NCI-H2107 (cell line): ENCODE measurements at regions not wholly inside any gene's neighbourhood (a gene's known extent, or its start where the extent isn't known, plus 50 kb on each side); places are given as distances from the start of the nearest gene placed in this dataset.
"Not testable (repeated sequence)": the region's sequence is repeated elsewhere in the genome, so short reads cannot be mapped to it uniquely, and the experiment has no call there.

Experiments used
- DNase-seq: peaks from one replicate; lab custom pipeline; 2025; lab: John Stamatoyannopoulos, UW

DNA sequence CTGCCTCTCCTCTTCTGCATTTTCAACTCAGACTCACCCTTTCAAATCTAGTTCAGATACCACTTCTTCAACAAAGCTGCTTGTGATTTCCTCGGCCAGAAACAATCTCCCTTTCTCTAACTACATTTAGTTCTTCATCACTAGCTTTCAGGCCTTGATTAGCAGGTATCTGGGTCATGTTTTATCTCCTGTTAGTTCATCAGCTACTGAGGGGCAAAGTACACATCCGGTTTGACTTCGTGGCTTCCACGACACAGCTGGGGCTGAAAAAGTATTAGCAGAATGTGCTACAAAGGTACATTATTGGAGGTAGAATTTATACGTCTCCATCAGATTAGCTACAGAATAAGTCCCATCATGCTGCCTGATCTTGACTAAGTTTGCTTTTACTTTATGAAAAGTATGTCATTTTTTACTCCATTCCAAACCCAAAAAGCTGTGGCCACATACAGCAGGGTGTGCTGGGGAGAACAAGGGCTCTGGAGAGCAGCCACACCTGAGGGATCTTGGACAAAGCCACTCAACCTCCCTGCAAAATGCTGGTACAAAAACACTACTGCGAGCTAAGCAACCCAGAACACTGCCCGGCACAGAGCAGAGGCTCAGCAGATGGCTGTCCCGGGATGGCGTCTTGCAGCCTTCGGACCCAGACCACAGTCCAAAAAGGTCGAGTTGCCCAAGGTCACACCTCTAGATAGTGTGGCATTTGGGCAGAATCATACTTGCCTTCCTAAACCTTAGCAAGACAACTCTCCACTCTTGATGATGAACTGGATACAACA, 120.5 kb upstream of the PRKX start:
- DNase-seq = not testable (repeated sequence)

- not testable (repeated sequence) for DNase-seq
Measured at GRCh38 chrX:3830020-3830419, 116.6 kb upstream of the PRKX start.

- not testable (repeated sequence) for DNase-seq
Measured at GRCh38 chrX:3829041-3829531, 115.6 kb upstream of the PRKX start.

- DNase-seq = not testable (repeated sequence)
Measured at GRCh38 chrX:3828378-3829040, 115.1 kb upstream of the PRKX start.

- DNase-seq = not testable (repeated sequence)
Measured at GRCh38 chrX:3824008-3824407, 110.6 kb upstream of the PRKX start.

DNA sequence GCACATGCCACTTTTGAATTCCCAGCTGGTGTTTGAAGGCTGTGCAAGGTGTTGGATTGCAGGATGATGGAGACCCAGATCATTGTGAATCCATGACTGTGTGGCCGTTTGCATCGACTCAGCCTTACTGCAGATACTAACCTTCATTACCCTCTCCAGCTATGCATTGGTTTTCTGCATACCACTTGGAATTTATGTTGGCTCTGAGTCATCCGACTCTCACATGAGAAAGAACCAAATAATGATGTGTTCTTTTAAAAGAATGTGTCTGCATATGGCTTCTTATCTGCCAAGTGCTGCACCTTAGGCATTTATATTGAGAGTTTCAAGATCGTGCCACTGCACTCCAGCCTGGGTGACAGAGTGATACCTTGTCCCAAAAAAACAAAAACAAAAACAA, 106.7 kb upstream of the PRKX start:
- DNase-seq = no peak

- DNase-seq = not testable (repeated sequence)
Measured at GRCh38 chrX:3817480-3817879, 104.0 kb upstream of the PRKX start.

GRCh38 chrX:3815896-3816664, 102.6 kb upstream of the PRKX start:
- peak; percentile 47 for DNase-seq

DNA sequence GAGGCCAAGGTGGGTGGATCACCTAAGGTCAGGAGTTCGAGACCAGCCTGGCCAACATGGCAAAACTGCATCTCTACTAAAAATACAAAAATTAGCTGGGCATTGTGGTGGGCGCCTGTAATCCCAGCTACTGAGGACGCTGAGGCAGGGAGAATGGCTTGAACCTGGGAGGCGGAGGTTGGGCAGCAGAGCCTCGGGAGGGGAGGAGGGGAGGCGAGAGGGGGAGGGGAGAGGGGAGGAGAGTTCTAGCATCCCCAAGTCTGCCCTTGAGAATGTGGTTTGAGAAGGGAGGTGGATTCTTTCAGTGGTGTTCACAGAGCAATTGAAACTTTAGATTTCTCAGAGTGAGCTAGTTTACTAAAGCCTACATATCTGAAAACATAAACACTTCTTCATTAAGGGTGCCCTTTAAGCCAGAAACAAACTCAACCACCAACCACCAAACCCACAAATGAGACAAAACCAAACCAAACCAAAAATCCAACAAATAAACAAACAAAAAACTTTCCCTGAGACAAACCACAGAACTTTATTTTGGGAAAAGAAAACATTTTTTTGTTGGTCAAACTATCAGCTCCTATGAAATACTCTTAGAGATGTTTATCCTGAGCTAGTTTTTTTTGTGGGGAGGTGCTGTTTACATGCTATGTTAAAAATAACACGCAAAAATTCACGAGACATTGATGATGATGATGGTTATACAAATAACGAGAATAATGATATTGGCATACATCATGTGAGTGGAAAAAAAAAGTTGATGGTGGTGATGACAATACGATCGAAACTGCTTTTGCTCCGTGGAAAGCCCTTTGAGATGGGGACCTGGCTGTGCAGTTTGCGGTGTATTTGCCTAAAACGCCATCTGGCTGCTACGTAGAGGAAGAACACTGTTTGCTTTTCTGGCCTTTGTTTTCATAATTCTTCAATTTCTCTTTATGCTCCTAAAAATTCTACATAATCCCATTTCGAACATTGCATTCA, 98.2 kb upstream of the PRKX start:
- peak; percentile 34 for DNase-seq

DNA sequence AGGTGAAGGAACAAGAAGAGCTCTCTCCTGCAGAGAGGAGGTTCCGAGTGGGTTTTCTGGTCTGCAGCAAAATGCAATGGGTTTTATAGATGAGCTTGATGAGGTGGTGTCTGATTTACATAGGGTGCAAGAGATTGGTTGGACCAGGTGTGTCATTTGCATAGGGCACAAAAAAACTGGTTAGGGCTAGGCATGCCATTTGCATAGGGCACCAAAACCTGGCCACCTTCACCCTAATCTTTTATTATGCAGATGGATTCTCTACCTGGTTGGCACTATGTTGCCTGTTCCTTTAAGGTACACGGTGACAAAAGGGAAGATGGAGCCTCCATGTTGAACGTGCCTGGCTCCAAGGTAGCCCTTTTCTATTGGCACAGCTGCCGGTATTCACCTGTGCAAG, 94.5 kb upstream of the PRKX start:
- no peak for DNase-seq

GRCh38 chrX:3806630-3807029, 93.2 kb upstream of the PRKX start:
- no peak for DNase-seq

- DNase-seq = no peak
Measured at GRCh38 chrX:3803713-3804112, 90.3 kb upstream of the PRKX start.

DNA sequence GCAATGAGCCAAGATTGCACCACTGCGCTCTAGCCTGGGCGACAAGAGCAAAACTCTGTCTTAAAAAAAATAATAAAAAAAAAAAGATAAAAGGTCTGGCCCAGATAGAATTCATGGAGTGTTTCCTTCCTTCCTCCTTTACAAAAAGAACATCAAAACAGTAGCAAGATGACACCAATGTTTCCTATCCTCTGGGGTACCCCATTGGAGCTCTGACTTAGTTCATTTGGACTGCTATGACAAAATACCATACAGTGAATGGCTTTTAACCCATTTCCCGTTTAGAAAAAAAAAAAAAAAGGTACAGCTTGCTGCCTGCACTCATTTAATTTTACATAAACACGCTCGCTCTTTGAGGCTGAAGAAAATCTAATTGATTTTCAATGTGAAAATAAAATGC, 89.9 kb upstream of the PRKX start:
- DNase-seq = no peak

DNA sequence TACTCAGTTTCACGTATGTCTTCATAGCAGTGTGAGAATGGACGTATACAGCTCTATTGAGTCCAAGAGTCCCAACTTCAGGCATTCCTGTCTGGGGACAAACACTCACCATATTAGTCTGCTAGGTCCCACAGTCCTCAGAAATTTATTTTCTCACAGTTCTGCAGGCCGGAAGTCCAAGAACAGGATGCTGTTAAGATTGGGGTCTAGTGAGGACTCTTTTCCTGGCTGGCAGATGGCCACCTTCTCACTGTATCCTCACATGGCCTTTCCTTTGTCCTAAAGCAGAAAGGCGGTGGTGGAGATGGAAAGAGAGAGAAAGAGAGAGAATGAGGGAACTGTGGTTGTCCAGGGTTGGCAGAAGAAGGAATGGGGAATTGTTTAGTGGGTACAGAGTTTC, 82.0 kb upstream of the PRKX start:
- not testable (repeated sequence) for DNase-seq

DNA sequence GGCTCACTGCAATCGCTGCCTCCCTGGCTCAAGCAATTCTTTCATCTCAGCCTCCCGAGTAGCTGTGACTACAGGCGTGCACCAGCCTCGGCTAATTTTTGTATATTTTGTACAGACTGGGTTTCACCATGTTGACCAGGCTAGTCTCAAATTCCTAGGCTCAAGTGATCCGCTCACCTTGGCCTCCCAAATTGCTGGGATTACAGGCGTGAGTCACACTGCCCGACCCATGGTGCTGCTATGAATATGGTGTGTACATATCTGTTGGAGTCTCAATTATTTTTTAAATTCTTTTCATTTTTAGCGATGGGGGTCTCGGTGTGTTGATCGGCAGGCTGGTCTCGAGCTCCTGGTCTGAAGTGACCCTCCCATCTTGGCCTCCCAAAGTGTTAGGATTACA, 78.0 kb upstream of the PRKX start:
- DNase-seq = no peak

DNA sequence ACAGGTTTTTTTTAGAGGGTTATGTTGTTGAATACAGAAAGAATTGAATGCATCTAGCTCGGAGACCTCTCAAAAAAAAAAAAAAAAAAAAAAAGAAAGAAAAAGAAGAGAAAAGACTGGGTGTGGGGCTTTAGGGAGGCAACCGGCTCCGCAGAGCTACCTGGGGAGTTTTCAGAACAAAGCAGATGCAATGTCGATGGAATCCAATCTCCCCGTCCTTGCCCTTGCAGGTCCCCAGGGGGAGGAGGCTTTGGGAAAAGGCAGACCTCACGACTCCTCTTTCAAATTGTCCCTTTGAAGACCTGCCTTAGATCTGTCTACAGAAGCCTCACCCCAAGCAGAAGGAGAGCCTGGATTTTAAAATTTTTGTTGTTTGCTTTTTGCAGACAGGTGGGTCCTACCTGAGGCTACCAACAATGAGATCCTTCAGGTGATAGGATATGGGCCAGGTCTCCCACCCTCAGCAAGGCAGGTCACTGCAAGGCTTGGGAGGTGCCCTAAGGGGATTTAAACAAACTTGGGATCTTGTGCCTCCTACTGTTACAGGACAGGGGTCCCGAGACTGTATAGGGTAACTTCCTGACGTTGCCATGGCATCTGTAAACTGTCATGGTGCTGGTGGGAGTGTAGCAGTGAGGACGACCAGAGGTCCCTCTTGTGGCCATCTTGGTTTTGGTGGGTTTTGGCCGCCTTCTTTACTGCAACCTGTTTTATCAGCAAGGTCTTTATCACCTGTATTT, 75.2 kb upstream of the PRKX start:
- no peak for DNase-seq

- peak; percentile 15 for DNase-seq
Measured at GRCh38 chrX:3787856-3788255, 74.4 kb upstream of the PRKX start.

DNA sequence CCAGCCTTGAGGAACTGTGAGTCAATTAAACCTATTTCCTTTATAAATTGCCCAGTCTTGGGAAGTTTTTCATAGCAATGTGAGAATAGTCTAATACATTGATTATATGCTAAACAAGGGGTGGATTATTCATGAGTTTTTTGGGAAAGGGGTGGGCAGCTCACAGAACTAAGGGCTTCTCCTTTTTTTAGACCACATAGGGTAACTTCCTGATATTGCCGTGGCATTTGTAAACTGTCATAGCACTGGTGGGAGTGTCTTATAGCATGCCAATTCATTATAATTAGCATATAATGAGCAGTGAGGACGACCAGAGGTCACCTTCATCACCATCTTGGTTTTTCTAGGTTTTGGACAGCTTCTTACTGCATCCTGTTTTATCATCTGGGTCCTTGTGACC, 72.4 kb upstream of the PRKX start:
- DNase-seq = not testable (repeated sequence)

DNA sequence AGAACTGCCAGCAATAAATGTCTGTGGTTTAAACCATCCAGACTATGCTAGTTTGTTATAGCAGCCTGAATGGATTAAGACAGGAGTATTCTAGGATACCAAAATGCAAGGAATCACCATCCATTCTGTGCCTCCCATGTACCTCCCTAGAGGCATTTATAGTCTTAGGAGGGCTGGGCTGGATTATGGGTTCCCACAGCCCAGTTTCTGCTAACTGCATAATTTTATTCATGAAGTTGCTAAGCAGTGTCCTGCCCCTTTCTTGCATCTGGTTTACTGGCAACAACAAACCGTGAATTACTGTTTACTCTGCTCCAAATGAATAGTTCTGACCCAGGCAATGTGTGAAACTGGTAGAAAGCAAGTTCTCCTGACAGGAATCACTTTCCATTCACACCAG, 67.1 kb upstream of the PRKX start:
- no peak for DNase-seq

GRCh38 chrX:3779546-3779945, 66.1 kb upstream of the PRKX start:
- DNase-seq = no peak

- no peak for DNase-seq
Measured at GRCh38 chrX:3777416-3777815, 64.0 kb upstream of the PRKX start.
